Heart left ventricle (tissue), 16 donors: ENCODE measurements at regions not wholly inside any gene's neighbourhood (a gene's known extent, or its start where the extent isn't known, plus 50 kb on each side); places are given as distances from the start of the nearest gene placed in this dataset.

Source experiments
- ATAC-seq, 4 donors: fragments of 200-7000 bp; cut with Tn5 transposase; one replicate each; pipeline ENCODE4 v1.9.1; 2020 to 2022; ENCODE audit warnings: moderate library complexity in 4 of 4, mild to moderate bottlenecking in 3 of 4, moderate number of reproducible peaks in 1 of 4
- DNase-seq, 5 donors: peaks; one replicate each; pipeline ENCODE4 v3.0.0-alpha.2; 2020
- H3K27ac ChIP-seq, 12 donors: fragments of 200-600 bp; sonication (generic) in 4 of 12; one replicate each; pipeline versions ENCODE4 v1.5.0 to v1.8.0; 2016 to 2022; ENCODE audit warnings: mild to moderate bottlenecking in 2 of 12
- H3K27me3 ChIP-seq, 9 donors: fragments of 200-600 bp; sonication (generic) in 2 of 9; one replicate each; pipeline versions ENCODE4 v1.5.1 to v1.8.0; 2016 to 2022; ENCODE audit warnings: mild to moderate bottlenecking in 3 of 9
- H3K36me3 ChIP-seq, 9 donors: fragments of 200-600 bp; sonication (generic) in 2 of 9; one replicate each; pipeline versions ENCODE4 v1.5.0 to v1.8.0; 2018 to 2022; ENCODE audit warnings: mild to moderate bottlenecking in 2 of 9
- H3K4me1 ChIP-seq, 12 donors: fragments of 200-600 bp; sonication (generic) in 4 of 12; one replicate each; pipeline versions ENCODE4 v1.5.0 to v1.8.0; 2016 to 2022; ENCODE audit warnings: mild to moderate bottlenecking in 3 of 12
- H3K4me3 ChIP-seq, 12 donors: fragments of 200-600 bp; sonication (generic) in 4 of 12; one replicate each; pipeline versions ENCODE4 v1.5.0 to v1.8.0; 2017 to 2022; ENCODE audit warnings: mild to moderate bottlenecking in 9 of 12, moderate library complexity in 4 of 12
- H3K9me3 ChIP-seq, 12 donors: fragments of 200-600 bp; sonication (generic) in 4 of 12; one replicate each; pipeline versions ENCODE4 v1.5.0 to v1.8.0; 2016 to 2022; ENCODE audit warnings: mild to moderate bottlenecking in 1 of 12
- CTCF ChIP-seq, 12 donors: fragments of 200-600 bp; sonication (generic) in 4 of 12; IDR thresholded peaks; one replicate each; pipeline versions ENCODE4 v1.5.0 to v1.8.0; 2018 to 2022; ENCODE audit warnings: antibody characterized with exemption in 12 of 12, mild to moderate bottlenecking in 5 of 12
- POLR2A ChIP-seq, 2 donors: fragments of 450-650 bp; IDR thresholded peaks; one replicate each; pipeline ENCODE4 v1.6.1; 2017; ENCODE audit warnings: antibody characterized with exemption in 2 of 2, mild to moderate bottlenecking in 2 of 2, moderate library complexity in 2 of 2
- WGBS, 4 donors: extraction: QIAGEN DNeasy Blood & Tissue Kit in 2 of 4; methylation state at CpG; one replicate each; pipeline versions ENCODE4 v1.1.5 to v1.1.7; 2013 to 2018; 5-methylcytosine and 5-hydroxymethylcytosine counted together
- intact Hi-C, 10 donors: fragments of 100-400 bp; cut with DNase I; formaldehyde crosslinking; loops; one replicate each; pipeline versions ENCODE4 v1.11.1 to v1.14.2; 2022
- donor health status: ischemic (EF 13 %, LVEDD 7.1; RV severe dilation, severe dysfunction).
- donor health status: healthy with polysubstance abuse.
- donor health status: DM: no; HTN: yes; CAD: no.
- donor health status: DM: no; HTN: no; CAD: no.
- donor health status: ischemic (EF 25% LVEDD 6.9; RV normal size, moderate dysfunction).
- donor health status: ischemic (EF 25% LVEDD 5.7; RV mildly dilated, moderate dysfunction).
- donor health status: healthy.
- donor health status: DM: yes; HTN: yes; CAD: no.
- donor health status: ischemic (EF 35%, LVEDD 5.7; RV mildly dilated, moderate dysfunction).
- donor health status: nonischemic (EF 11% LVEDD 7.7; RV severe dilation, severe dysfunction).
- donor health status: DM: yes; HTN: yes; CAD: no.
- donor health status: PGD.
- donor health status: ischemic (EF 29% LVEDD 5.4; RV normal size, mild dysfunction).
- donor health status: nonischemic (EF 23%, LVEDD 6.1; RV moderate dilation, normal function).

- no peaks in the 10 kb centered on the region for H3K27me3 ChIP-seq
- DNase-seq = no peak
- no peak for ATAC-seq
- peaks cover 0 to 48% (median 16%) of the 10 kb centered on the region in 12 donors for H3K9me3 ChIP-seq
- H3K36me3 ChIP-seq = no peaks in the 10 kb centered on the region
- intact Hi-C loops = no loop called here
- TF ChIP-seq CTCF (IDR thresholded peaks at IDR 0.05) (no peak), POLR2A (IDR thresholded peaks at IDR 0.05) (no peak)
- H3K4me3 ChIP-seq = no peak overlapping the region
- no peaks in the 10 kb centered on the region for H3K4me1 ChIP-seq
- WGBS, 4 donors = 63 to 83% (median 68%) methylated on average over 1 of the region's 1 CpG
- H3K27ac ChIP-seq = no peak overlapping the region
Measured at GRCh38 chr18:7301094-7301493, 70.2 kb downstream of the LRRC30 start.

GRCh38 chr18:7303316-7304060, 72.6 kb downstream of the LRRC30 start:
- Histone ChIP-seq H3K27ac (no peak overlapping the region), H3K4me3 (no peak overlapping the region), H3K36me3 (no peaks in the 10 kb centered on the region), H3K4me1 (peaks cover 0 to 12% (median 0%) of the 10 kb centered on the region in 12 donors), H3K27me3 (no peaks in the 10 kb centered on the region), H3K9me3 (peaks cover 0 to 26% (median 11%) of the 10 kb centered on the region in 12 donors)
- WGBS, 4 donors = 70 to 85% (median 83%) methylated on average over 4 of the region's 4 CpGs
- intact Hi-C loops = no loop called here
- ATAC-seq = no peak
- TF ChIP-seq CTCF (IDR thresholded peaks at IDR 0.05) (no peak), POLR2A (IDR thresholded peaks at IDR 0.05) (no peak)
- DNase-seq = no peak

GRCh38 chr18:7304061-7304370, 73.1 kb downstream of the LRRC30 start:
- no peak overlapping the region for H3K4me3 ChIP-seq

GRCh38 chr18:7305416-7305815, 74.5 kb downstream of the LRRC30 start:
- no peaks in the 10 kb centered on the region for H3K27me3 ChIP-seq
- intact Hi-C loops = no loop called here
- no peak overlapping the region for H3K4me3 ChIP-seq
- WGBS, 4 donors = 92 to 95% (median 93%) methylated on average over 9 of the region's 9 CpGs
- H3K9me3 ChIP-seq = peaks cover 0 to 9% (median 0%) of the 10 kb centered on the region in 12 donors
- H3K27ac ChIP-seq = no peak overlapping the region
- no peak for DNase-seq
- H3K4me1 ChIP-seq = peaks cover 0 to 12% (median 0%) of the 10 kb centered on the region in 12 donors
- TF ChIP-seq CTCF (IDR thresholded peaks at IDR 0.05) = no peak
- ATAC-seq = no peak
- no peaks in the 10 kb centered on the region for H3K36me3 ChIP-seq

More at GRCh38 chr18:7304061-7304370, 73.1 kb downstream of the LRRC30 start:
- no peak for ATAC-seq
- H3K4me1 ChIP-seq = peaks cover 0 to 12% (median 0%) of the 10 kb centered on the region in 12 donors
- intact Hi-C loops = no loop called here
- H3K36me3 ChIP-seq = no peaks in the 10 kb centered on the region
- H3K9me3 ChIP-seq = peaks cover 0 to 20% (median 8%) of the 10 kb centered on the region in 12 donors
- DNase-seq = no peak
- TF ChIP-seq CTCF (IDR thresholded peaks at IDR 0.05) = no peak
- TF ChIP-seq POLR2A (IDR thresholded peaks at IDR 0.05) = no peak
- no peak overlapping the region for H3K27ac ChIP-seq
- WGBS, 4 donors = 86 to 93% (median 90%) methylated on average over 6 of the region's 6 CpGs
- no peaks in the 10 kb centered on the region for H3K27me3 ChIP-seq
